OCI-LY1 (cell line): ENCODE measurements at regions not wholly inside any gene's neighbourhood (a gene's known extent, or its start where the extent isn't known, plus 50 kb on each side); places are given as distances from the start of the nearest gene placed in this dataset.

Experiments used
- CTCF ChIP-seq: fragments of 200-600 bp; sonication (generic), shearing (Covaris generic); IDR thresholded peaks from 2 replicates; pipeline ENCODE4 v1.5.1; 2017; ENCODE audit warnings: mild to moderate bottlenecking, antibody characterized with exemption, low read length, moderate library complexity, mixed read lengths
- EZH2 ChIP-seq: fragments of 200-600 bp; sonication (generic), shearing (Covaris generic); IDR thresholded peaks from 2 replicates; pipeline ENCODE4 v1.8.0; 2017; ENCODE audit warnings: borderline replicate concordance, mixed run types, mild to moderate bottlenecking, antibody characterized with exemption, low read length, moderate library complexity, mixed read lengths

GRCh38 chr12:66971816-66972215, 292.9 kb upstream of the GRIP1 start:
- no peak for TF ChIP-seq CTCF
- TF ChIP-seq EZH2: no peak
